BE2C (cell line): ENCODE measurements at regions not wholly inside any gene's neighbourhood (a gene's known extent, or its start where the extent isn't known, plus 50 kb on each side); places are given as distances from the start of the nearest gene placed in this dataset.

ENCODE experiments used
- DNase-seq: peaks from one replicate; pipeline ENCODE4 v3.0.0-alpha.2; 2020
- H3K27me3 ChIP-seq: fragments of 250-450 bp; sonication (Bioruptor Pico); 2 replicates; pipeline ENCODE4 v1.5.1; 2020; ENCODE audit warnings: mild to moderate bottlenecking
- H3K36me3 ChIP-seq: fragments of 250-450 bp; sonication (Bioruptor Pico); 2 replicates; pipeline ENCODE4 v1.5.1; 2020; ENCODE audit warnings: mild to moderate bottlenecking
- H3K4me1 ChIP-seq: fragments of 250-450 bp; sonication (Bioruptor Pico); 2 replicates; pipeline ENCODE4 v1.5.1; 2020
- H3K4me3 ChIP-seq: 2 replicates; pipeline ENCODE4 v1.5.1; 2011; ENCODE audit warnings: low read depth, low read length
- H3K9me3 ChIP-seq: fragments of 250-450 bp; sonication (Bioruptor Pico); 2 replicates; pipeline ENCODE4 v1.5.1; 2020
- TF ChIP-seq, protein P1 (sequence below): IDR thresholded peaks from 2 replicates; pipeline ENCODE4 v1.5.1; 2012; ENCODE audit warnings: mild to moderate bottlenecking, low read depth, low read length

DNA sequence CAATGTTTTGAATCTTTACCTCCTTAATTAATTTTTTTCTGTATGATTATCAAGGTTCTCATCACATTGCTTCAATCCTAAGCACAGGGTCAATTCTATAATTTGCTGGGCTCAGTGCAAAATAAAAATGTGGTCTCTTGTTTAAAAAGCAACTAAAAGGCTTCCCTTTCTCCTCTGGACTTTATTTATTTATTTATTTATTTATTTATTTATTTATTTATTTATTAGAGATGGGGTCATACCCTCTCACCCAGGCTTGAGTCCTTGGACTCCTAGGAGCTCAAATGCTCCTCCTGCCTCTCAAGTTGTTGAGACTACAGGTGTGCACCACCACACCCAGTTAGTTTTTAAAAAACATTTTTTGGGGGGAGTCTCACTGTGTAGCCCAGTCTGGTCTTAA, 710.1 kb upstream of the REG3G start:
- TF ChIP-seq, protein P1, sequence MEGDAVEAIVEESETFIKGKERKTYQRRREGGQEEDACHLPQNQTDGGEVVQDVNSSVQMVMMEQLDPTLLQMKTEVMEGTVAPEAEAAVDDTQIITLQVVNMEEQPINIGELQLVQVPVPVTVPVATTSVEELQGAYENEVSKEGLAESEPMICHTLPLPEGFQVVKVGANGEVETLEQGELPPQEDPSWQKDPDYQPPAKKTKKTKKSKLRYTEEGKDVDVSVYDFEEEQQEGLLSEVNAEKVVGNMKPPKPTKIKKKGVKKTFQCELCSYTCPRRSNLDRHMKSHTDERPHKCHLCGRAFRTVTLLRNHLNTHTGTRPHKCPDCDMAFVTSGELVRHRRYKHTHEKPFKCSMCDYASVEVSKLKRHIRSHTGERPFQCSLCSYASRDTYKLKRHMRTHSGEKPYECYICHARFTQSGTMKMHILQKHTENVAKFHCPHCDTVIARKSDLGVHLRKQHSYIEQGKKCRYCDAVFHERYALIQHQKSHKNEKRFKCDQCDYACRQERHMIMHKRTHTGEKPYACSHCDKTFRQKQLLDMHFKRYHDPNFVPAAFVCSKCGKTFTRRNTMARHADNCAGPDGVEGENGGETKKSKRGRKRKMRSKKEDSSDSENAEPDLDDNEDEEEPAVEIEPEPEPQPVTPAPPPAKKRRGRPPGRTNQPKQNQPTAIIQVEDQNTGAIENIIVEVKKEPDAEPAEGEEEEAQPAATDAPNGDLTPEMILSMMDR: no peak
- Histone ChIP-seq H3K36me3 (no peaks in the 10 kb centered on the region), H3K27me3 (no peaks in the 10 kb centered on the region), H3K4me3 (no peak overlapping the region), H3K9me3 (no peaks in the 10 kb centered on the region), H3K4me1 (no peaks in the 10 kb centered on the region)
- no peak for DNase-seq

DNA sequence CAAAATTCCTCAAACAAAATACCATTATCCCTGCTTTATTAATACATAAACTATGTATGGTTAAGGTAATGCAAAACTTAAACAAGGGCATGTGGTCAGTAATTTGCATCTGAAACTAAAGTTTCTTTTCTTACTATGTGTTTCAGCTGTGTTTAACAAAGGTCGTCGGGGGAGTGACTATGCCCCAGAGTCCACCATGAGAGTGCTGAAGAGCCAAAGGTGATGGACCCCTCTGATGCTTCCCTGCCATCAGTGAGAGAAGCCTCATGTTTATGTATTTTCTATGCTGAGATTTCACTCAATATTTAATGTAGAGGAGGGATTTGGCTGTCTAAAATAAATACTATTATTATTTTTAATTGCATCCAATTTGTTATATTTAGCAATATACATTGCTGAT, 707.2 kb upstream of the REG3G start:
- no peaks in the 10 kb centered on the region for H3K27me3 ChIP-seq
- no peaks in the 10 kb centered on the region for H3K36me3 ChIP-seq
- no peak overlapping the region for H3K4me3 ChIP-seq
- no peaks in the 10 kb centered on the region for H3K4me1 ChIP-seq
- no peaks in the 10 kb centered on the region for H3K9me3 ChIP-seq
- DNase-seq: no peak
- TF ChIP-seq, protein P1: no peak

DNA sequence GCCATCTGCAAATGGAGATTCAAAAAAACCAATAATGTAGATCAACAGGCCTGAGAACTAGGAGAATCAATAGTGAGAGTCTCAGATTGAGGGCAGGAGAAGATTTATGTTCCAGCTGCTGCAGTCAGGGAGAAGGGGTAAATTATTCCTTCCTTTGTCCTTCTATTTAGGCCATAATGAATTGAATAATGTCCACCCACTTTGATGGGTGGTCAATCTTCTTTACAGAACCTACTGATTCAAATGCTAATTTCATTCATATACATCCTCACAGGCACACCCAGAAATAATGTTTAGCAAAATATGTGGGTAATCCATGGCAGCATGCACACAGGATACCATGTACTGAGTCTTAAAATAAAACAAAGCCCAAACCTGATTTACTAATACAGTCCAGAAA, 695.3 kb upstream of the REG3G start:
- no peaks in the 10 kb centered on the region for H3K4me1 ChIP-seq
- no peaks in the 10 kb centered on the region for H3K36me3 ChIP-seq
- H3K27me3 ChIP-seq: no peaks in the 10 kb centered on the region
- TF ChIP-seq, protein P1: no peak
- no peaks in the 10 kb centered on the region for H3K9me3 ChIP-seq
- H3K4me3 ChIP-seq: no peak overlapping the region
- no peak for DNase-seq

DNA sequence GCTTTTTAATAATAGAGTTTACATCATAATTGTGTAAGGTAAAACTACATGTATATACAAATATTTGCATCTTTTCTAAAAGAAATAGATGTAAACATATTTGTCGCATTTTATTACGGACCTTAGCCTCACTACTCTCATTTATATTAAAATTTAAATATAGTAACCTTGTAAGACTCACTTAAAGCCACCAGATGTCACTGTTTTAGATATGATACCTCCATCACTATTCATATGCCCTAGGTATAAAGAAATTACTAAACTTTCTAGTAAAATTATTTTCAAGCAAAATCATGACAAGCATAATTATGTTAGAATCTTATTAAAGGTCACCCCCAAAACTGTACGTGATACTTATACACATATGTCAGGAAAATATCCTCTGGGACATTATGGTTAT, 674.3 kb upstream of the REG3G start:
- no peaks in the 10 kb centered on the region for H3K27me3 ChIP-seq
- H3K4me1 ChIP-seq: no peaks in the 10 kb centered on the region
- H3K36me3 ChIP-seq: no peaks in the 10 kb centered on the region
- DNase-seq: no peak
- H3K4me3 ChIP-seq: no peak overlapping the region
- TF ChIP-seq, protein P1: peak; percentile 8; the same call in 1 of the 2 replicates
- H3K9me3 ChIP-seq: no peaks in the 10 kb centered on the region

DNA sequence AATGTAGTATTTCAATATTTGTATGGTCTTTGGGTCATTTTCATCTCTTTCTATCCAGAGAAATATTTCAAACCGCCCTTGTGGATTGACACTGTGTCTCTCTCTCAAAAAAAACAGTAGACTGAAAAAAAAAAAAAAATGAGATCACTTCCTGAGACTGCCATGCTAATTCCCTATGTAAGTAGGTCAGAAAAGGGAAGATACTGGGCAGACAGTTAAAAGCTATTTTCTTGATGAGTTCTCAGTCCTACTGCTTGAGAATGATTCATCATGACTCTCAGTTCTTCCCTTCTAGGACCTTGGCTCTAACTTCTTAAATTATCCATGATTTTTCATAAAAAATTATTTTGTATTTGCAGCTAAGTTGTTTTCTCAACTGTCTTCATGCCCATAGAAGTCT, 672.3 kb upstream of the REG3G start:
- no peaks in the 10 kb centered on the region for H3K4me1 ChIP-seq
- no peaks in the 10 kb centered on the region for H3K36me3 ChIP-seq
- TF ChIP-seq, protein P1: no peak
- no peak for DNase-seq
- H3K27me3 ChIP-seq: no peaks in the 10 kb centered on the region
- no peak overlapping the region for H3K4me3 ChIP-seq
- H3K9me3 ChIP-seq: no peaks in the 10 kb centered on the region

DNA sequence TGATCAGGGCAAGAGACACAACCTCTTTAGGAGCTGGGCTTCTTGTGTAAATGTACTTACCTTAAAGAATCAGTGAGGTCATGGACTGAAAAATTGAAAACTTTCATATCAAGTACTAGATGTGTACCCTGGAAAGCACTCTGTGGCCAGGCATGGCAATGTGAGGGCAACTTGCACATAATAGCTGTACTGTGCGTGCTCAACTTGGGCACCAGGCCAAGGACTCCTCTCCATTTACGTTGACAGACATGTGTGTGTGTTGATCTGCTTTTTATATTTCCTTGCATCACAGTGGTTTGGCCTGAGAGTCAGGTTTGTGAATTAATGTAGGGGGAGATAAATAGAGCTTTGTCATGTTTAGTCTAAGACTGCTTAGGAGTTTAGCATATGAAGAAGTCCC, 669.5 kb upstream of the REG3G start:
- Histone ChIP-seq H3K36me3 (no peaks in the 10 kb centered on the region), H3K4me1 (no peaks in the 10 kb centered on the region), H3K4me3 (no peak overlapping the region), H3K9me3 (no peaks in the 10 kb centered on the region), H3K27me3 (no peaks in the 10 kb centered on the region)
- peak; percentile 8 for DNase-seq
- TF ChIP-seq, protein P1: no peak
